Progenitor cell of endocrine pancreas (in vitro differentiated cells): ENCODE measurements at regions not wholly inside any gene's neighbourhood (a gene's known extent, or its start where the extent isn't known, plus 50 kb on each side); places are given as distances from the start of the nearest gene placed in this dataset.

Experiments used
- DNase-seq: peaks from one replicate; pipeline ENCODE4 v3.0.0; 2021; ENCODE audit warnings: low spot score; ENCODE audit not compliant: unreplicated experiment
- H3K27ac Mint-ChIP-seq: 2 replicates; pipeline ENCODE4 v1.8.0; 2021; ENCODE audit warnings: mild to moderate bottlenecking, moderate library complexity, mixed read lengths
- H3K27me3 Mint-ChIP-seq: 2 replicates; pipeline ENCODE4 v1.8.0; 2021; ENCODE audit warnings: mixed read lengths
- H3K36me3 Mint-ChIP-seq: 2 replicates; pipeline ENCODE4 v1.8.0; 2022; ENCODE audit warnings: mixed read lengths; ENCODE audit not compliant: insufficient read depth
- H3K4me1 Mint-ChIP-seq: 2 replicates; pipeline ENCODE4 v1.8.0; 2021; ENCODE audit warnings: low read depth, mixed read lengths
- H3K4me3 Mint-ChIP-seq: 2 replicates; pipeline ENCODE4 v1.8.0; 2021; ENCODE audit warnings: low read depth, mild to moderate bottlenecking, moderate library complexity, mixed read lengths
- H3K9me3 Mint-ChIP-seq: 2 replicates; pipeline ENCODE4 v1.8.0; 2021; ENCODE audit warnings: low read depth, mixed read lengths
- TF ChIP-seq, protein P1 (sequence below): fragments of 200-600 bp; sonication (generic); IDR thresholded peaks from one replicate; pipeline ENCODE4 v1.5.0; 2021; ENCODE audit warnings: antibody characterized with exemption, mild to moderate bottlenecking; ENCODE audit not compliant: unreplicated experiment

GRCh38 chr7:53272081-53272480 is 236.6 kb downstream of the POM121L12 start:
- no peak for DNase-seq
- no peaks in the 10 kb centered on the region for H3K9me3 Mint-ChIP-seq

DNA sequence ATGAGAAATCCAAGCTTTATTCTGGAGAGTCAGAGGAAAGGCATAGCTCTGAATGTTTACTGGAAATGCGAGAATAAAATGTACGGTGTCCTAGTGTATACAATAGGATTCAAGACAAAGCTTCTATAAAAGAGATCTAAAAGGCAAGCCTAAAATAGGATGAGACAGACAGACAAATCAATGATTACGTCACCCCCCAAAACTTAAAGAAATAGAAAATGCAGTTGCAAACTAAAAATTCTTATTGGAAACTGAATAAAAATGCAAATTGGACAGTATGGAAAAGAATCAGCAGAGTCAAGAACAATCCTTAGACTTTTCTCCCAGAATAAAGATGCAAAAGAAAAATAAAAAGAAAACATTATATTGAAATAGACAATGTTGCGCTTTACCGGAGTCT is 245.9 kb downstream of the POM121L12 start:
- no peaks in the 10 kb centered on the region for H3K36me3 Mint-ChIP-seq
- no peak overlapping the region for H3K4me3 Mint-ChIP-seq
- peaks cover 19% of the 10 kb centered on the region for H3K9me3 Mint-ChIP-seq
- H3K4me1 Mint-ChIP-seq: peaks cover 12% of the 10 kb centered on the region
- no peaks in the 10 kb centered on the region for H3K27me3 Mint-ChIP-seq
- no peak overlapping the region for H3K27ac Mint-ChIP-seq
- TF ChIP-seq, protein P1, sequence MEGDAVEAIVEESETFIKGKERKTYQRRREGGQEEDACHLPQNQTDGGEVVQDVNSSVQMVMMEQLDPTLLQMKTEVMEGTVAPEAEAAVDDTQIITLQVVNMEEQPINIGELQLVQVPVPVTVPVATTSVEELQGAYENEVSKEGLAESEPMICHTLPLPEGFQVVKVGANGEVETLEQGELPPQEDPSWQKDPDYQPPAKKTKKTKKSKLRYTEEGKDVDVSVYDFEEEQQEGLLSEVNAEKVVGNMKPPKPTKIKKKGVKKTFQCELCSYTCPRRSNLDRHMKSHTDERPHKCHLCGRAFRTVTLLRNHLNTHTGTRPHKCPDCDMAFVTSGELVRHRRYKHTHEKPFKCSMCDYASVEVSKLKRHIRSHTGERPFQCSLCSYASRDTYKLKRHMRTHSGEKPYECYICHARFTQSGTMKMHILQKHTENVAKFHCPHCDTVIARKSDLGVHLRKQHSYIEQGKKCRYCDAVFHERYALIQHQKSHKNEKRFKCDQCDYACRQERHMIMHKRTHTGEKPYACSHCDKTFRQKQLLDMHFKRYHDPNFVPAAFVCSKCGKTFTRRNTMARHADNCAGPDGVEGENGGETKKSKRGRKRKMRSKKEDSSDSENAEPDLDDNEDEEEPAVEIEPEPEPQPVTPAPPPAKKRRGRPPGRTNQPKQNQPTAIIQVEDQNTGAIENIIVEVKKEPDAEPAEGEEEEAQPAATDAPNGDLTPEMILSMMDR: no peak
- no peak for DNase-seq

More at GRCh38 chr7:53272081-53272480, 236.6 kb downstream of the POM121L12 start:
- Mint-ChIP-seq H3K27ac (no peak overlapping the region), H3K36me3 (no peaks in the 10 kb centered on the region), H3K27me3 (no peaks in the 10 kb centered on the region), H3K4me1 (peaks cover 3% of the 10 kb centered on the region), H3K4me3 (no peak overlapping the region)
- TF ChIP-seq, protein P1: no peak

GRCh38 chr7:53292341-53292740 is 256.9 kb downstream of the POM121L12 start:
- Mint-ChIP-seq H3K27ac (no peak overlapping the region), H3K36me3 (no peaks in the 10 kb centered on the region), H3K9me3 (peaks cover 12% of the 10 kb centered on the region), H3K4me1 (no peaks in the 10 kb centered on the region), H3K27me3 (no peaks in the 10 kb centered on the region), H3K4me3 (no peak overlapping the region)
- TF ChIP-seq, protein P1: no peak
- DNase-seq: no peak

DNA sequence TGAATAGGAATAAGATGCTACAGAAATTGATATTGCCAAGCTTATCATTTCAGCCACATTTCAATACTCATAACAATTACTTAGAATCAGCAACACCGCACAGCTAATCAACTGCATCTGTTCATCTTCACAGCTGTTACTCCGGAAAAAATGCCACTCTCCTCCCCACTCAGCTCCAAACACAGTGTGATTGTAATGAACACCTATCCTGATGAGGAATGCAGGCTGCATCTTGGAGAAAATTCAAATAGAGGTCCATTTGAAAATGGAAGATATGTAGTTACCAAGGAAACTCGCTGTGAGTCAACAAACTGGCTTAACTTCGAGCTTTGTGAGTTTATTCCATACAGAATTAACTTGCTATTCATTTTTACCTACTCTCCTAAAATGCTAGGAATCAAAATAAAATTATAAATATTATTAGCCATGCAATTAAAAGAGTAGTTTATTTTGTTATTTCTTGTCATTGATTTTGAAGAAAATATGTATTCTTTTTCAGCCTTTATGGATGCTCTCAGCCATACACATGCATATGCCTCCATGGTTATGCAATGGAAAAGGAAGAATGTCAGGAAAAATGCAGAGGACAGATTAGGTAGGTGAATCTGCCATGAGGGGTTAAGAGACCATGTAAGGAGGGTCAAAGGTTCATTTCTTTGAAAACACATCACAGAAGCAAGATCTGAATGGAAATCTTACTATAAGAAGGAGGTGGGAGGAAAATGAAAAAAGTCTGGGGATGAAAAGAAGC is 267.2 kb downstream of the POM121L12 start:
- Mint-ChIP-seq H3K4me3 (no peak overlapping the region), H3K27ac (no peak overlapping the region), H3K4me1 (no peaks in the 10 kb centered on the region), H3K36me3 (no peaks in the 10 kb centered on the region), H3K27me3 (no peaks in the 10 kb centered on the region), H3K9me3 (no peaks in the 10 kb centered on the region)
- TF ChIP-seq, protein P1: no peak
- DNase-seq: no peak

GRCh38 chr7:53303781-53304180 is 268.3 kb downstream of the POM121L12 start:
- TF ChIP-seq, protein P1: no peak
- Mint-ChIP-seq H3K4me1 (no peaks in the 10 kb centered on the region), H3K27me3 (no peaks in the 10 kb centered on the region), H3K4me3 (no peak overlapping the region), H3K36me3 (no peaks in the 10 kb centered on the region), H3K9me3 (no peaks in the 10 kb centered on the region), H3K27ac (no peak overlapping the region)
- no peak for DNase-seq
